ENCODE measurements at regions not wholly inside any gene's neighbourhood (a gene's known extent, or its start where the extent isn't known, plus 50 kb on each side); places are given as distances from the start of the nearest gene placed in this dataset.
"Not testable (repeated sequence)": the region's sequence is repeated elsewhere in the genome, so short reads cannot be mapped to it uniquely, and the experiment has no call there.

- H3K27me3 Mint-ChIP-seq (ENCODE audit: low read depth) = no peaks in the 10 kb centered on the region
- no peaks in the 10 kb centered on the region for H3K36me3 Mint-ChIP-seq (ENCODE audit: low read depth)
- DNase-seq = no peak
- peaks cover 14% of the 10 kb centered on the region for H3K9me3 Mint-ChIP-seq
- intact Hi-C loops (cut with micrococcal nuclease) = no loop called here
- CTCF ChIA-PET = no interaction called here
- no peaks in the 10 kb centered on the region for H3K4me1 Mint-ChIP-seq (ENCODE audit: low read depth)
- H3K27ac Mint-ChIP-seq = no peak overlapping the region
- H3K4me3 Mint-ChIP-seq = no peak overlapping the region
Measured at GRCh38 chr9:25857147-25857546, 178.9 kb upstream of the TUSC1 start.

GRCh38 chr9:25850803-25851202 lies 172.6 kb upstream of the TUSC1 start:
- CTCF ChIA-PET = no interaction called here
- intact Hi-C loops (cut with micrococcal nuclease) = no loop called here

GRCh38 chr9:25845867-25846266 lies 167.6 kb upstream of the TUSC1 start:
- H3K36me3 Mint-ChIP-seq (ENCODE audit: low read depth) = no peaks in the 10 kb centered on the region
- H3K27ac Mint-ChIP-seq = no peak overlapping the region
- no peaks in the 10 kb centered on the region for H3K27me3 Mint-ChIP-seq (ENCODE audit: low read depth)
- DNase-seq = no peak
- H3K4me1 Mint-ChIP-seq (ENCODE audit: low read depth) = no peaks in the 10 kb centered on the region
- CTCF ChIA-PET = no interaction called here
- intact Hi-C loops (cut with micrococcal nuclease) = no loop called here
- no peak overlapping the region for H3K4me3 Mint-ChIP-seq
- H3K9me3 Mint-ChIP-seq = peaks cover 13% of the 10 kb centered on the region

More at GRCh38 chr9:25850803-25851202, 172.6 kb upstream of the TUSC1 start:
- no peaks in the 10 kb centered on the region for H3K36me3 Mint-ChIP-seq (ENCODE audit: low read depth)
- H3K4me1 Mint-ChIP-seq (ENCODE audit: low read depth) = no peaks in the 10 kb centered on the region
- no peak for DNase-seq
- H3K27me3 Mint-ChIP-seq (ENCODE audit: low read depth) = no peaks in the 10 kb centered on the region
- no peak overlapping the region for H3K4me3 Mint-ChIP-seq
- peaks cover 20% of the 10 kb centered on the region for H3K9me3 Mint-ChIP-seq
- H3K27ac Mint-ChIP-seq = no peak overlapping the region

- no peaks in the 10 kb centered on the region for H3K27me3 Mint-ChIP-seq (ENCODE audit: low read depth)
- H3K4me1 Mint-ChIP-seq (ENCODE audit: low read depth) = no peaks in the 10 kb centered on the region
- peaks cover 10% of the 10 kb centered on the region for H3K9me3 Mint-ChIP-seq
- no peaks in the 10 kb centered on the region for H3K36me3 Mint-ChIP-seq (ENCODE audit: low read depth)
- no peak overlapping the region for H3K27ac Mint-ChIP-seq
- intact Hi-C loops (cut with micrococcal nuclease) = no loop called here
- DNase-seq = no peak
- CTCF ChIA-PET = no interaction called here
- no peak overlapping the region for H3K4me3 Mint-ChIP-seq
Measured at GRCh38 chr9:25830381-25830780, 152.1 kb upstream of the TUSC1 start.

- CTCF ChIA-PET = no interaction called here
- Mint-ChIP-seq H3K36me3 (ENCODE audit: low read depth) (no peaks in the 10 kb centered on the region), H3K4me3 (no peak overlapping the region), H3K27me3 (ENCODE audit: low read depth) (no peaks in the 10 kb centered on the region), H3K27ac (no peak overlapping the region), H3K4me1 (ENCODE audit: low read depth) (no peaks in the 10 kb centered on the region), H3K9me3 (peaks cover 18% of the 10 kb centered on the region)
- no peak for DNase-seq
- intact Hi-C loops (cut with micrococcal nuclease) = no loop called here
Measured at GRCh38 chr9:25827626-25828025, 149.4 kb upstream of the TUSC1 start.

- CTCF ChIA-PET = interaction anchor here (0.6 kb wide), 1 partner anchor 31 kb away, joined by 3 read pairs; no protein-coding TSS in a partner anchor
- no peak for DNase-seq
- no peaks in the 10 kb centered on the region for H3K27me3 Mint-ChIP-seq (ENCODE audit: low read depth)
- H3K4me1 Mint-ChIP-seq (ENCODE audit: low read depth) = no peaks in the 10 kb centered on the region
- peaks cover under 1% of the 10 kb centered on the region for H3K9me3 Mint-ChIP-seq
- H3K4me3 Mint-ChIP-seq = no peak overlapping the region
- intact Hi-C loops (cut with micrococcal nuclease) = no loop called here
- H3K27ac Mint-ChIP-seq = no peak overlapping the region
- H3K36me3 Mint-ChIP-seq (ENCODE audit: low read depth) = no peaks in the 10 kb centered on the region
Measured at GRCh38 chr9:25816439-25816838, 138.2 kb upstream of the TUSC1 start.

GRCh38 chr9:25814023-25814422 lies 135.8 kb upstream of the TUSC1 start:
- Mint-ChIP-seq H3K36me3 (ENCODE audit: low read depth) (no peaks in the 10 kb centered on the region), H3K4me3 (no peak overlapping the region), H3K27me3 (ENCODE audit: low read depth) (no peaks in the 10 kb centered on the region), H3K4me1 (ENCODE audit: low read depth) (no peaks in the 10 kb centered on the region), H3K9me3 (peaks cover 2% of the 10 kb centered on the region), H3K27ac (no peak overlapping the region)
- CTCF ChIA-PET = no interaction called here
- no peak for DNase-seq
- intact Hi-C loops (cut with micrococcal nuclease) = no loop called here

- intact Hi-C loops (cut with micrococcal nuclease) = no loop called here
- Mint-ChIP-seq H3K27me3 (ENCODE audit: low read depth) (no peaks in the 10 kb centered on the region), H3K36me3 (ENCODE audit: low read depth) (no peaks in the 10 kb centered on the region), H3K4me1 (ENCODE audit: low read depth) (no peaks in the 10 kb centered on the region), H3K27ac (no peak overlapping the region), H3K9me3 (peaks cover 2% of the 10 kb centered on the region), H3K4me3 (no peak overlapping the region)
- CTCF ChIA-PET = no interaction called here
- no peak for DNase-seq
Measured at GRCh38 chr9:25813478-25813877, 135.2 kb upstream of the TUSC1 start.

GRCh38 chr9:25808554-25808953 lies 130.3 kb upstream of the TUSC1 start:
- Mint-ChIP-seq H3K4me3 (no peak overlapping the region), H3K9me3 (peaks cover 7% of the 10 kb centered on the region), H3K27ac (no peak overlapping the region), H3K36me3 (ENCODE audit: low read depth) (no peaks in the 10 kb centered on the region), H3K27me3 (ENCODE audit: low read depth) (no peaks in the 10 kb centered on the region), H3K4me1 (ENCODE audit: low read depth) (no peaks in the 10 kb centered on the region)
- intact Hi-C loops (cut with micrococcal nuclease) = no loop called here
- CTCF ChIA-PET = no interaction called here
- no peak for DNase-seq

- Mint-ChIP-seq H3K9me3 (peaks cover 6% of the 10 kb centered on the region), H3K27ac (no peak overlapping the region), H3K27me3 (ENCODE audit: low read depth) (no peaks in the 10 kb centered on the region), H3K36me3 (ENCODE audit: low read depth) (no peaks in the 10 kb centered on the region), H3K4me1 (ENCODE audit: low read depth) (no peaks in the 10 kb centered on the region), H3K4me3 (no peak overlapping the region)
- DNase-seq = no peak
- CTCF ChIA-PET = no interaction called here
- intact Hi-C loops (cut with micrococcal nuclease) = no loop called here
Measured at GRCh38 chr9:25804856-25805255, 126.6 kb upstream of the TUSC1 start.

- H3K4me3 Mint-ChIP-seq; H3K36me3 Mint-ChIP-seq (ENCODE audit: low read depth); H3K27ac Mint-ChIP-seq; DNase-seq; H3K27me3 Mint-ChIP-seq (ENCODE audit: low read depth); CTCF ChIA-PET; H3K4me1 Mint-ChIP-seq (ENCODE audit: low read depth); intact Hi-C loops (cut with micrococcal nuclease): not testable (repeated sequence)
- peaks cover 12% of the 10 kb centered on the region for H3K9me3 Mint-ChIP-seq
Measured at GRCh38 chr9:25801989-25802388, 123.7 kb upstream of the TUSC1 start.

- DNase-seq = no peak
- Mint-ChIP-seq H3K9me3 (peaks cover 15% of the 10 kb centered on the region), H3K4me1 (ENCODE audit: low read depth) (no peaks in the 10 kb centered on the region), H3K36me3 (ENCODE audit: low read depth) (no peaks in the 10 kb centered on the region), H3K27ac (no peak overlapping the region), H3K27me3 (ENCODE audit: low read depth) (no peaks in the 10 kb centered on the region), H3K4me3 (no peak overlapping the region)
- intact Hi-C loops (cut with micrococcal nuclease) = no loop called here
- CTCF ChIA-PET = no interaction called here
Measured at GRCh38 chr9:25773805-25774204, 95.6 kb upstream of the TUSC1 start.

- no peak overlapping the region for H3K4me3 Mint-ChIP-seq
- no peak for DNase-seq
- CTCF ChIA-PET = interaction anchor here (0.6 kb wide), 1 partner anchor 114 kb away, joined by 6 read pairs; no protein-coding TSS in a partner anchor
- no peaks in the 10 kb centered on the region for H3K4me1 Mint-ChIP-seq (ENCODE audit: low read depth)
- intact Hi-C loops (cut with micrococcal nuclease) = no loop called here
- no peak overlapping the region for H3K27ac Mint-ChIP-seq
- H3K27me3 Mint-ChIP-seq (ENCODE audit: low read depth) = no peaks in the 10 kb centered on the region
- H3K9me3 Mint-ChIP-seq = peaks cover 7% of the 10 kb centered on the region
- no peaks in the 10 kb centered on the region for H3K36me3 Mint-ChIP-seq (ENCODE audit: low read depth)
Measured at GRCh38 chr9:25755951-25756350, 77.7 kb upstream of the TUSC1 start.

GRCh38 chr9:25752398-25752797 lies 74.2 kb upstream of the TUSC1 start:
- Mint-ChIP-seq H3K27ac (no peak overlapping the region), H3K27me3 (ENCODE audit: low read depth) (no peaks in the 10 kb centered on the region), H3K4me1 (ENCODE audit: low read depth) (no peaks in the 10 kb centered on the region), H3K4me3 (no peak overlapping the region), H3K9me3 (peaks cover 3% of the 10 kb centered on the region), H3K36me3 (ENCODE audit: low read depth) (no peaks in the 10 kb centered on the region)
- CTCF ChIA-PET = no interaction called here
- intact Hi-C loops (cut with micrococcal nuclease) = no loop called here
- DNase-seq = no peak

Measured in activated naive CD4-positive, alpha-beta T cell treated with anti-CD3 and anti-CD28 coated beads for 36 hours (primary cell).